Transverse colon (tissue), 4 donors: ENCODE measurements at regions not wholly inside any gene's neighbourhood (a gene's known extent, or its start where the extent isn't known, plus 50 kb on each side); places are given as distances from the start of the nearest gene placed in this dataset.

Experiments used
- CTCF ChIP-seq, 5 experiments: fragments of 200-600 bp in 3 of 5; fragments of 450-650 bp in 2 of 5; sonication (generic) in 3 of 5; IDR thresholded peaks; 1 replicate in 2 of 5; 2 replicates in 3 of 5; pipeline ENCODE4 v1.5.1; 2016 to 2017; ENCODE audit warnings: antibody characterized with exemption in 5 of 5, inconsistent platforms in 3 of 5, mild to moderate bottlenecking in 2 of 5, moderate library complexity in 1 of 5
- POLR2AphosphoS5 ChIP-seq, 3 donors: sonication (generic); formaldehyde crosslinking; IDR thresholded peaks; one replicate each; pipeline ENCODE4 v1.6.1; 2016; ENCODE audit warnings: antibody characterized with exemption in 3 of 3

GRCh38 chr4:181148470-181148869 lies 1094.7 kb upstream of the TENM3 start:
- TF ChIP-seq CTCF (IDR thresholded peaks at IDR 0.05) = no peak
- no peak for TF ChIP-seq POLR2AphosphoS5 (IDR thresholded peaks at IDR 0.05)
